ENCODE measurements at regions not wholly inside any gene's neighbourhood (a gene's known extent, or its start where the extent isn't known, plus 50 kb on each side); places are given as distances from the start of the nearest gene placed in this dataset.

DNA sequence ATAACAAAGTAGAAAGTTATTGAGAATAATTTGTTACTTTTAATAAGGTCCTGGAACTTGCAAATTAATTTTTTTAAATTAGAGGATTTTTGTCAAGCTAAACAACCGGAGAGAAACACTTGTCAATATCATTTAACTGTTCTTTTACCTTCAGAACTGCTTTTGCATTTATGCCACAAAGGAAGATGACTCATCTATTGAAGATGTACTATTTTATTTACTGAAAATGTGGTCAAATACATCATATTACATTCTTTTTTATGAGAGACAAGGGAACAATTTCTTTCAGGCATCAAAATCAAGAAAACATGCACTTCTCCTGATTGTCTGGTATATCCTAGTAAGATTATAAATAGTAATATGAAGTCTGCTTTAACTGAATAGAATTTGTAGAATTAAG is 558.2 kb upstream of the PRMT6 start:
- no peak for FAIRE-seq

DNA sequence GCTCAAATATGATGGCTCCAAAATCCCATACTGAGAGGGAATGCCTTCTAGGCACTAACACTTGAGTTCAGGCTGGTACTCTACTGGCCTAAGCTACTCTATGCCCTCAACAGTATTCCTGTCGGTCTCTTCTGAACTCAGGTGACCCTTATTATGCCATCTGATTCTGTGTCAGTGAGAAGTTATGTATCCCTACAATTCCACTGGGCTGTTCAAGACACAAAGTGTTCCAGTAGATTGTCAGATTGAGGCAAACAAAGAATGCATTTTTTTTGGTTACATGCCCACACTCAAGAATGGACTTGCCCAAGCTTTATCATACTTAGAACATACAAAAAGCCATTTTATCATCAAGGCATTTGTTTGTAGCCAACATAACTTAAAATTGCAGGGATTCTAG is 553.8 kb upstream of the PRMT6 start:
- no peak for FAIRE-seq

DNA sequence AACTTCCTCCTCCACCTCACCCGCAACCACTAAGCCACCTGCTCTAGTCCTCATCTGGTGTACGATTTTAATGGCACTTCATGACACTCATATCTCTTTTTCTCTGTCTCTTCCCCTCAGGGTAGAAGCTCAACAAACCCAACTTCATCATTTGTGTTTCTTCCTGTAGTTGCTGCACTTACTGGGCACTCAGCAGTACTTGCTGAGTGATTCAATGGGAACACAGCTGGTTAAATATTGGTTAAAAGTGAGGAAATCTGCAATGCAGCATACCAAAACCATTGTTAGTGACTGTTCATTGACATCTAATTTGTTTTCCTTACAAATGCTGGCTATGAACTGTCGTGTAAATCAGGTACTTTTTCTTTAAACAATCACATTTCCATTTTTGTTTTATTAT is 541.1 kb upstream of the PRMT6 start:
- no peak for FAIRE-seq

- FAIRE-seq = no peak
These were observed 539.2 kb upstream of the PRMT6 start for GRCh38 chr1:106517224-106517623.

- no peak for FAIRE-seq
These were observed 533.0 kb upstream of the PRMT6 start for GRCh38 chr1:106523497-106523896.

GRCh38 chr1:106524631-106525030 is 531.8 kb upstream of the PRMT6 start:
- no peak for FAIRE-seq

GRCh38 chr1:106526650-106527049 is 529.8 kb upstream of the PRMT6 start:
- no peak for FAIRE-seq

DNA sequence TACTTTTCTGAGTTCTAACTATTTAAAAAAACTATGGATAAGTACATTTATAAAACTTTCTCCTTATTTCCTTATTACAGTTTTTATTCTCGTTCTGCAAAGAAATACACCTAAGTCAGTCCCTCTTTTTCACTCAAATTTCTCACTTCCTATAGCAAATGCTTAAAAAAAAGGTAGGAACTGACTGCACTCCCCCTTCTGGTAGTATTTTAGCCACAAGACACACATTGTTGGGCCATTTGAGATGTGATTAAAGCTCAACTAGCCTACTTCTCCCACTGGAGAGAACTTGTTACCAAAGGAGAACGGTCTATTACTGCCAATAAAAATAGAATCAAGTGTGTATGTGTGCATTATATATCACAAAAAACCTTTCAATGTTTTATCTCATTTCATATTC is 521.9 kb upstream of the PRMT6 start:
- no peak for FAIRE-seq

GRCh38 chr1:106536741-106537140 is 519.7 kb upstream of the PRMT6 start:
- FAIRE-seq = no peak

DNA sequence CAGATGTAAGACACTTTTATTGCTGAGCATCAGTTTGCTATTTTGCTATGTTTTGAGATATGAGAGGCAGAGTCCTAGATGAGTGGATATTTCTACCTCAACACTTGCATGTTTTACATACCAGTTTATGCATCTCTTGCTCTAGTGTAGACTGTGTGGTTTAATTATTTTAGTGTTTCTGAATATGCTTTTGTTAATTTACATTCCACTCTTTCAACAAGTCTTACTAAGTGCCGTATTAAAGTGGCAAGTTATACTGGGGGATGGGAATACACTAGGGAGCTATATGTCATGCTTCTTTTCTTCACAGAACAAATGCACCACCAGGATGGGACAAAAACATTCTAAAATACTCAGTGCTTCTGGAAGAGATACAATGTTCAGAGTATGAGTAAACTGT is 507.7 kb upstream of the PRMT6 start:
- no peak for FAIRE-seq

DNA sequence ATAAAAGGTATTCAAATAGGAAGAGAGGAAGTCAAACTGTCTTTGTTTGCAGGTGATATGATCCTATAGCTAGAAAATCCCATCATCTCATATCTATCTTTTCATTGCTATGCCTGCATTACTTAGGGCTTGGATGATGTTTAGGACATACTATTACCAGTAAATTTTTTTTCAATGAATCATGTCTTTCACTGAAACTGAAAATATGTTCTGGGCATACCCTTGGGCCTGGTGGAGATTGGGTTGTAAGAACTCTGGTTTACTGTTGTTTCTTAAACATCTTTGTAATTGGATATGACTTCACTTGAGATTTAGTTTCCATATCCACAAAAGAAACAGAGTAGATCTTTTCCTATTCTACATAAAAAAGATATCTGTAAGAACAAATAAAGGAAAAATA is 502.2 kb upstream of the PRMT6 start:
- no peak for FAIRE-seq

DNA sequence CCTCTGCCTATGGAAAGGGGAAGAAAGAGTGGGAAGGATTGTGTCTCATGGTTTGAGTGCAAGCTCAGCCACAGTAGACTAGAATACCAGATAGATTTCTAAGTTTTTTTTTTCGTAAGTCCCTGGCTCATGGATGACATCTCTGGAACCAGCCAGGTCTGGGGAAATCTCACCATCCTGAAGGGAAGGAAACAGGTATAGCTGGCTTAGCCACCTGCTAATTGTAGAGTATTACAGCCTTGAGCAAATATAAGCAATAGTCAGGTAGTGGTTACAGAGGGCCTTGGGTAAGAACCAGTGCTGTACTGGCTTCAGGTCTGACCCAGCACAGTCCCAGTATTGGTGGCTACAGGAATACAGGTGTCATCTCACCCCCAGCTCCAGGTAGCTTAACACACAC is 500.9 kb upstream of the PRMT6 start:
- no peak for FAIRE-seq

- FAIRE-seq = no peak
These were observed 492.3 kb upstream of the PRMT6 start for GRCh38 chr1:106564192-106564591.

- no peak for FAIRE-seq
These were observed 488.1 kb upstream of the PRMT6 start for GRCh38 chr1:106568201-106568974.

DNA sequence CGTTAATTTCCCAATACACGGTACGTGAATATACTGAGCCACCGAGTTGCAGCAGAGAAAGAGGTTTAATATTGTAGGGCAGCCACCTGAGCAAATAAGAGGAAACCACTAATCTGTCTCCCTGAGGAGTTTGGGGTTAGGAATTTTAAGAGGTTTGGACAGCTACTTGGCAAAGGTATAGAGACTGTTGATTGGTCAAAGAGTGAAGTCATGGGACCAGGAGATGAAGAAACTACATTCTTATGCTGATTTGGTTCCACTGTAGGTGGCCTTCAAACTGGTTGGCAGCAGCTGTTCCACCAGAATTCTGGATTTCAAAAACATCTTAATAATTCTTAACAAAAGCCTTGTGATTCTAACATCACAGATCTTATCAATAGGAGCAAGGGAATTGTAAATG is 485.4 kb upstream of the PRMT6 start:
- no peak for FAIRE-seq

- no peak for FAIRE-seq
These were observed 472.4 kb upstream of the PRMT6 start for GRCh38 chr1:106584107-106584506.

GRCh38 chr1:106584676-106585075 is 471.8 kb upstream of the PRMT6 start:
- FAIRE-seq = no peak

GRCh38 chr1:106600626-106601025 is 455.8 kb upstream of the PRMT6 start:
- FAIRE-seq = no peak

DNA sequence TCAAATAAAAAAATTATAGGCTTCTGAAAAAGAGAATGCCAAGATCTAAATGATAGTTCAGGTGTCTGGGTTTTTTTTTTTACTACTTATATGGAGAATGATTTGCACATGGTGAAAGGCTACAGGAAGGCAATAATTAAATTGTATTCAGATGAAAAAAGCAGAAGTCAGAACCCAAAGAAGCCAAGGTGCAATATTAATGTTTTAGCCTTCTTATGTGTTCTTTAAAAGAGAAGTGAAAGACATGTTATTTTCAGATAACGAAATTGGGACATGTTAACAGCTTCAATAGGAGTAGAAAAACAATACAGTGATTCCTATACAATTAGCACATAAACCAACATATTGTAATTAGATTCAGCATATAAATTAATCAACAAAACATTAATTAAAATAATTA is 452.9 kb upstream of the PRMT6 start:
- FAIRE-seq = no peak

DNA sequence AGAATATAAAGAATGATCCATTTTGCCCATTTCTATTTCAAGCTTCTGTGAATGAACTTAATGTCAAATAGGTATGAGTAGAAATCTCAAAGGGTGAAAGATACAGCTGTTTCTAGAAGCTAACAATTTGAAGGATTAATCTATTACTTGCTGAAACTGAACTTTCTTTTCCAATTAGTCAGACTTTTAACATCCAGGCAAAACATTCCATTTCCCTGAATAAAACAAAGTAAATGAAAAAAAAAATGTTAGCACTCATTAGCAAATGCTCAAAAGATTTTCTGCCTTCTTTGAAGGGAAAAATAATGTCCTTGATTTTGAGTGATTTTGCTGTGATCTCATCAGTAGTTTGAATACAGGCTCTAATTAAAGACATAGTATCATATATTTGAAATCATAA is 447.6 kb upstream of the PRMT6 start:
- FAIRE-seq = no peak

GRCh38 chr1:106613068-106613467 is 443.4 kb upstream of the PRMT6 start:
- FAIRE-seq = no peak

DNA sequence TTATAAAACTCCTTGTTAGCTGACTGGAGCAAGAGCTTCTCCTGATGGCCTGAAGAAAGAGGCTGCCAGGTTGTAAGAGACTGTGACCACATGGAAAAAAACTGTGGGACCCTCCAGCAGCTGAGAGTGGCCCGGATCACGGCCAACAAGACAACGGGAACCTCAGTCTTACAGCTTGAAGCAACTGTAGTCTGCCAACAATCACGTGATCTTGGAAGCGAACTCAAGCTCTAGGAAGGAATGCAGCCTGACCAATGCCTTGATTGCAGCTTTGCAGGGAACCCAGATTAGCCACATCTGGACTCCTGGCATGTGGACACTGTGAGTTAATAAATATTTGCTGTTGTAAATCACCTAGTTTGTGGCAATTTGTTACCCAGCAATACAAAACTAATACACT is 442.6 kb upstream of the PRMT6 start:
- no peak for FAIRE-seq

- FAIRE-seq = no peak
These were observed 441.0 kb upstream of the PRMT6 start for GRCh38 chr1:106615473-106615872.

GRCh38 chr1:106619080-106619826 is 437.2 kb upstream of the PRMT6 start:
- FAIRE-seq = no peak

GRCh38 chr1:106619827-106620134 is 436.7 kb upstream of the PRMT6 start:
- FAIRE-seq = no peak
